HCT116 (cell line): ENCODE measurements at regions not wholly inside any gene's neighbourhood (a gene's known extent, or its start where the extent isn't known, plus 50 kb on each side); places are given as distances from the start of the nearest gene placed in this dataset.

Source experiments
- ATAC-seq: fragments of 200-7000 bp; cut with Tn5 transposase; 2 replicates; pipeline ENCODE4 v1.9.1; 2020; ENCODE audit warnings: mild to moderate bottlenecking, moderate library complexity
- BruUV-seq: library from RNA; stranded (reverse); fragments of 400-500 nt; replicated peaks from 2 replicates; lab custom pipeline; 2021; lab: Mats Ljungman, UMichigan
- CTCF ChIA-PET: fragments of 300-600 bp; sonication (Branson Sonifier 250); formaldehyde crosslinking; loops from one replicate; lab custom pipeline; 2021; ENCODE audit warnings: antibody characterized with exemption; lab: Charles Lee
- POLR2A ChIA-PET: fragments of 300-600, 350-600 bp; sonication (Branson Sonifier 250); formaldehyde crosslinking; loops from one replicate; lab custom pipeline; 2021; ENCODE audit warnings: antibody characterized with exemption; lab: Charles Lee
- RAD21 ChIA-PET, 2 experiments: fragments of 300-600 bp; sonication (Branson Sonifier 250); formaldehyde crosslinking; loops; one replicate each; lab custom pipeline; 2023; ENCODE audit warnings: low total read pairs in 2 of 2; ENCODE audit not compliant: uncharacterized antibody in 2 of 2, unreplicated experiment in 2 of 2, low non-redundant PET in 1 of 2; lab: Charles Lee
- DNase-seq: peaks from one replicate; pipeline ENCODE4 v3.0.0-alpha.2; 2010; ENCODE audit warnings: low read depth, low spot score
- H2AFZ ChIP-seq: fragments of 200-600 bp; shearing (Covaris generic), sonication (generic); 2 replicates; pipeline ENCODE4 v1.6.1; 2017; ENCODE audit warnings: low read depth, mixed run types, mixed read lengths, antibody characterized with exemption, low read length; ENCODE audit not compliant: poor library complexity, severe bottlenecking
- H3K27ac ChIP-seq: 2 replicates; pipeline ENCODE4 v1.5.1; 2012; ENCODE audit warnings: low read depth, low read length
- H3K27me3 ChIP-seq: fragments of 200-600 bp; sonication (generic); 2 replicates; pipeline ENCODE4 v1.6.1; 2016; ENCODE audit warnings: mixed run types, low read length, mixed read lengths; ENCODE audit not compliant: insufficient read depth
- H3K36me3 ChIP-seq, 2 experiments: fragments of 200-500 bp in 1 of 2; fragments of 200-600 bp in 1 of 2; sonication (Bioruptor generic) in 1 of 2; sonication (generic) in 1 of 2; 2 replicates each; pipeline versions ENCODE4 v1.5.1 to v1.6.1; 2014 to 2016; ENCODE audit warnings: low read length in 2 of 2, inconsistent platforms in 1 of 2, mixed read lengths in 1 of 2, mixed run types in 1 of 2; ENCODE audit not compliant: insufficient read depth in 2 of 2, control insufficient read depth in 1 of 2
- H3K4me1 ChIP-seq, 2 experiments: fragments of 200-600 bp in 1 of 2; sonication (generic) in 1 of 2; 2 replicates each; pipeline versions ENCODE4 v1.5.1 to v1.6.1; 2012 to 2017; ENCODE audit warnings: low read length in 2 of 2, inconsistent platforms in 1 of 2, mild to moderate bottlenecking in 1 of 2, mixed read lengths in 1 of 2, mixed run types in 1 of 2, moderate library complexity in 1 of 2; ENCODE audit not compliant: insufficient read depth in 2 of 2, control insufficient read depth in 1 of 2
- H3K4me2 ChIP-seq: fragments of 200-600 bp; sonication (generic); 2 replicates; pipeline ENCODE4 v1.6.1; 2017; ENCODE audit warnings: mixed run types, low read length, mixed read lengths
- H3K4me3 ChIP-seq, 2 experiments: fragments of 200-600 bp in 1 of 2; sonication (generic) in 1 of 2; replicated peaks in 1 of 2; 2 replicates each; pipeline ENCODE4 v1.5.1; 2011 to 2016; ENCODE audit warnings: low read length in 2 of 2, control low read depth in 1 of 2, low read depth in 1 of 2, mild to moderate bottlenecking in 1 of 2, mixed read lengths in 1 of 2, mixed run types in 1 of 2
- H3K79me2 ChIP-seq: fragments of 200-600 bp; sonication (generic); 2 replicates; pipeline ENCODE4 v1.6.1; 2017; ENCODE audit warnings: mild to moderate bottlenecking, mixed run types, low read length, moderate library complexity, mixed read lengths; ENCODE audit not compliant: insufficient read depth
- H3K9ac ChIP-seq: fragments of 200-600 bp; sonication (generic); 2 replicates; pipeline ENCODE4 v1.6.1; 2016; ENCODE audit warnings: low read length, mixed read lengths
- H3K9me2 ChIP-seq: fragments of 200-600 bp; sonication (generic), shearing (Covaris generic); 2 replicates; pipeline ENCODE4 v1.6.1; 2017; ENCODE audit warnings: mixed run types, mild to moderate bottlenecking, moderate library complexity; ENCODE audit not compliant: insufficient read depth
- H3K9me3 ChIP-seq, 2 experiments: fragments of 200-500 bp in 1 of 2; fragments of 200-600 bp in 1 of 2; sonication (Bioruptor generic) in 1 of 2; sonication (generic) in 1 of 2; 2 replicates each; pipeline ENCODE4 v1.6.1; 2014 to 2017; ENCODE audit warnings: low read length in 2 of 2, mixed read lengths in 2 of 2, inconsistent platforms in 1 of 2, low read depth in 1 of 2, mild to moderate bottlenecking in 1 of 2, mixed run types in 1 of 2, moderate library complexity in 1 of 2; ENCODE audit not compliant: control insufficient read depth in 1 of 2, insufficient read depth in 1 of 2
- H4K20me1 ChIP-seq: fragments of 200-600 bp; sonication (generic), shearing (Covaris generic); 2 replicates; pipeline ENCODE4 v1.6.1; 2017; ENCODE audit warnings: mixed run types, mild to moderate bottlenecking, moderate library complexity; ENCODE audit not compliant: insufficient read depth
- ATF3 ChIP-seq: IDR thresholded peaks from 2 replicates; pipeline ENCODE4 v1.6.1; 2012
- CBX3 ChIP-seq: IDR thresholded peaks from 2 replicates; pipeline ENCODE4 v1.6.1; 2012; ENCODE audit warnings: low read depth
- CEBPB ChIP-seq: IDR thresholded peaks from 2 replicates; pipeline ENCODE4 v1.6.1; 2012; ENCODE audit warnings: low read depth
- EGR1 ChIP-seq: IDR thresholded peaks from 2 replicates; pipeline ENCODE4 v1.6.1; 2012; ENCODE audit warnings: low read depth
- EZH2 ChIP-seq: fragments of 200-600 bp; sonication (generic); IDR thresholded peaks from 2 replicates; pipeline ENCODE4 v1.6.1; 2017; ENCODE audit warnings: antibody characterized with exemption, mixed run types
- JUND ChIP-seq: IDR thresholded peaks from 2 replicates; pipeline ENCODE4 v1.6.1; 2012
- POLR2AphosphoS5 ChIP-seq: IDR thresholded peaks from 2 replicates; pipeline ENCODE4 v1.6.1; 2011; ENCODE audit warnings: mild to moderate bottlenecking, low read depth, low read length, moderate library complexity
- RAD21 ChIP-seq: IDR thresholded peaks from 2 replicates; pipeline ENCODE4 v1.6.1; 2012; ENCODE audit warnings: low read depth, mild to moderate bottlenecking
- REST ChIP-seq: IDR thresholded peaks from 2 replicates; pipeline ENCODE4 v1.6.1; 2012; ENCODE audit warnings: low read depth
- SRF ChIP-seq: IDR thresholded peaks from 2 replicates; pipeline ENCODE4 v1.6.1; 2012; ENCODE audit warnings: low read depth
- TCF7L2 ChIP-seq: IDR thresholded peaks from 2 replicates; pipeline ENCODE4 v1.7.0; 2011; ENCODE audit warnings: borderline replicate concordance, inconsistent platforms; ENCODE audit not compliant: insufficient read depth, insufficient read length; ENCODE audit errors: extremely low read depth
- intact Hi-C: fragments of 100-400 bp; cut with micrococcal nuclease; formaldehyde crosslinking; loops from 2 replicates; pipeline ENCODE4 v1.10.0; 2022

GRCh38 chr1:115479055-115479482, 141.0 kb upstream of the NGF start:
- H3K27ac ChIP-seq, result no peak overlapping the region
- no peaks in the 10 kb centered on the region for H4K20me1 ChIP-seq
- H3K9me2 ChIP-seq, result no peaks in the 10 kb centered on the region
- ChIA-PET RAD21 (no interaction called here), CTCF (no interaction called here), POLR2A (no interaction called here)
- H3K4me2 ChIP-seq, result no peak overlapping the region
- no peak overlapping the region for H2AFZ ChIP-seq
- H3K79me2 ChIP-seq, result no peaks in the 10 kb centered on the region
- H3K4me1 ChIP-seq, result no peaks in the 10 kb centered on the region
- DNase-seq, result no peak
- H3K36me3 ChIP-seq, result no peaks in the 10 kb centered on the region
- no peak overlapping the region for H3K9ac ChIP-seq
- TF ChIP-seq CEBPB, result no peak
- TF ChIP-seq, all 23 proteins: peak for 0
- Histone ChIP-seq H3K9me3 (no peaks in the 10 kb centered on the region), H3K4me3 (no peak overlapping the region), H3K27me3 (no peaks in the 10 kb centered on the region)
- intact Hi-C loops, result no loop called here
- ATAC-seq, result no peak
- BruUV-seq, result no TSS peak

GRCh38 chr1:115477071-115477470, 139.0 kb upstream of the NGF start:
- ChIA-PET POLR2A (no interaction called here), RAD21 (no interaction called here), CTCF (no interaction called here)
- DNase-seq (no peak), ATAC-seq (no peak)
- H3K27me3 ChIP-seq, result no peaks in the 10 kb centered on the region
- no peak overlapping the region for H2AFZ ChIP-seq
- H3K79me2 ChIP-seq, result no peaks in the 10 kb centered on the region
- H3K4me3 ChIP-seq, result no peak overlapping the region
- no peaks in the 10 kb centered on the region for H4K20me1 ChIP-seq
- intact Hi-C loops, result no loop called here
- no peaks in the 10 kb centered on the region for H3K9me3 ChIP-seq
- H3K9ac ChIP-seq, result no peak overlapping the region
- BruUV-seq, result no TSS peak
- H3K36me3 ChIP-seq, result no peaks in the 10 kb centered on the region
- no peaks in the 10 kb centered on the region for H3K4me1 ChIP-seq
- TF ChIP-seq REST (no peak), EZH2 (no peak), CBX3 (no peak), TCF7L2 (no peak), ATF3 (no peak), JUND (no peak), POLR2AphosphoS5 (no peak), CEBPB (no peak), EGR1 (no peak), RAD21 (no peak), SRF (no peak)
- no peaks in the 10 kb centered on the region for H3K9me2 ChIP-seq
- no peak overlapping the region for H3K4me2 ChIP-seq
- H3K27ac ChIP-seq, result no peak overlapping the region
